ENCODE measurements at regions not wholly inside any gene's neighbourhood (a gene's known extent, or its start where the extent isn't known, plus 50 kb on each side); places are given as distances from the start of the nearest gene placed in this dataset.

GRCh38 chr17:34195987-34196386 is 59.1 kb upstream of the CCL2 start:
- TF ChIP-seq CTCF (IDR thresholded peaks at IDR 0.05) (no peak), EP300 (IDR thresholded peaks at IDR 0.05) (no peak)
